ENCODE measurements at regions not wholly inside any gene's neighbourhood (a gene's known extent, or its start where the extent isn't known, plus 50 kb on each side); places are given as distances from the start of the nearest gene placed in this dataset.

DNA sequence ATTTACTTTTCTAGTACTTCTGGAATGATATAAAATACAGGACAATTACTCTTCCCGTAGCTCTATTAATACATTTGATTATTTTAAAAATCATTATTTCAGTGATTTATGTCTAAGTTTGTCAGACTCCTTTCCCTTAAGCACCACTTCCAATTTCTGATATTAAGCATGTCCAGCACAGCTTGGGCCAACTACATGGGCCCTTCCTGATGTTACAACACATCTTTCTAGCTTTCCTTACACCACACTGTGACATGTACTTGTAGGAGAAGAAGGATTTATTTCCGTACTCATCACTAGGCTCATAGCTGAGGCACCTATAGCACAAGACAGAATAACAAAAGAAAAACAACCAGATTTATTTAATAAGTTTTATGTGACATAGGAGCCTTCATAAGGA lies 134.8 kb upstream of the HNRNPA3 start:
- no peak for TF ChIP-seq CTCF (IDR thresholded peaks at IDR 0.05; ENCODE audit: unreplicated experiment)
- BruUV-seq (replicated peaks), result no TSS peak
- DNase-seq, result no peak
- Mint-ChIP-seq H3K27me3 (ENCODE audit: unreplicated experiment) (peaks cover 67% of the 10 kb centered on the region), H3K4me3 (ENCODE audit: low read depth, unreplicated experiment) (no peak overlapping the region), H3K4me1 (ENCODE audit: low read depth, unreplicated experiment) (no peaks in the 10 kb centered on the region), H3K36me3 (ENCODE audit: insufficient read depth, unreplicated experiment) (no peaks in the 10 kb centered on the region), H3K27ac (ENCODE audit: unreplicated experiment) (no peak overlapping the region), H3K9me3 (ENCODE audit: low read depth, unreplicated experiment) (no peaks in the 10 kb centered on the region)
- intact Hi-C loops (cut with micrococcal nuclease; ENCODE audit: unreplicated experiment), result no loop called here
- CTCF ChIA-PET, result no interaction called here

DNA sequence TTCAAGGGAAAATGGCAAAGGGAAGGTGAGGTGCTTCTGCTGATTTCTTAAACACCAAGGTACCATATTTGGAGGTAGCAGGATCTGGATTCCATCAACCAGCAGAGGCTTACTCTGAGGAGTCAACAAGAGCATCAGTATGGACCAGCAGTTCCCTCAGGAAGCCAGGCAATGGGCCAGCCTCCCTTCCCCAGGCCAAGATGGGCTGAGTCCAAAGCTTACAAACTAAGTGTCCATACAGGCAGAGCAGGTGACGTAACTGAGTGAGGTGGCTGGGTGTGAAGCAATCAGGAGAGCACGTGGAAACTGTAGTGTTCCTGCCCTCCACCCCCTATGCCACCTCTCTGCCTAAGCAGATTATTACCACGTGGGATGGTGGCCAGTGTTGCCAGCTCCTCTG lies 134.2 kb upstream of the HNRNPA3 start:
- no TSS peak for BruUV-seq (replicated peaks)
- H3K4me3 Mint-ChIP-seq (ENCODE audit: low read depth, unreplicated experiment), result no peak overlapping the region
- no peak overlapping the region for H3K27ac Mint-ChIP-seq (ENCODE audit: unreplicated experiment)
- no peak for DNase-seq
- TF ChIP-seq CTCF (IDR thresholded peaks at IDR 0.05; ENCODE audit: unreplicated experiment), result no peak
- intact Hi-C loops (cut with micrococcal nuclease; ENCODE audit: unreplicated experiment), result no loop called here
- H3K9me3 Mint-ChIP-seq (ENCODE audit: low read depth, unreplicated experiment), result no peaks in the 10 kb centered on the region
- H3K4me1 Mint-ChIP-seq (ENCODE audit: low read depth, unreplicated experiment), result no peaks in the 10 kb centered on the region
- peaks cover 65% of the 10 kb centered on the region for H3K27me3 Mint-ChIP-seq (ENCODE audit: unreplicated experiment)
- CTCF ChIA-PET, result no interaction called here
- no peaks in the 10 kb centered on the region for H3K36me3 Mint-ChIP-seq (ENCODE audit: insufficient read depth, unreplicated experiment)

DNA sequence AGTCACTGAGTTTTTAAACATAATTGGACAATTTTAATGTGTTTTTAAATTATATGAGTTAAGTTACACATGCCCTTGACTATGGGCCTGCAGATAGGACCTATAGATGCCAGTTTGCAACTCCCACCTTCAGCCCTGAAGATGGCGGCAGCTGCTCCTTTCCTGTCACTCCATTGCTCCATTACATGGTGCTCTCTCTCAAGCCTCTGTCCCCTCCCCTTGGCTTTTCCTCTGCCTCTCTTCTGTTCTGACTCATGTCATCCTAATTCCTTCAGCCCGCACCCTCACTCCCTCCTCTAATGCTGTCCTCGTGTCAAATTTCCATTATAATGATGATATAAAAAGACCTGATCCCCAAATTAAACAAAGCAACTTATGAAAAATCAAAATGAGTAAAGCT lies 133.7 kb upstream of the HNRNPA3 start:
- peaks cover 65% of the 10 kb centered on the region for H3K27me3 Mint-ChIP-seq (ENCODE audit: unreplicated experiment)
- DNase-seq, result no peak
- H3K4me1 Mint-ChIP-seq (ENCODE audit: low read depth, unreplicated experiment), result no peaks in the 10 kb centered on the region
- H3K36me3 Mint-ChIP-seq (ENCODE audit: insufficient read depth, unreplicated experiment), result no peaks in the 10 kb centered on the region
- BruUV-seq (replicated peaks), result no TSS peak
- CTCF ChIA-PET, result no interaction called here
- intact Hi-C loops (cut with micrococcal nuclease; ENCODE audit: unreplicated experiment), result no loop called here
- H3K4me3 Mint-ChIP-seq (ENCODE audit: low read depth, unreplicated experiment), result no peak overlapping the region
- no peak for TF ChIP-seq CTCF (IDR thresholded peaks at IDR 0.05; ENCODE audit: unreplicated experiment)
- H3K27ac Mint-ChIP-seq (ENCODE audit: unreplicated experiment), result no peak overlapping the region
- H3K9me3 Mint-ChIP-seq (ENCODE audit: low read depth, unreplicated experiment), result no peaks in the 10 kb centered on the region

DNA sequence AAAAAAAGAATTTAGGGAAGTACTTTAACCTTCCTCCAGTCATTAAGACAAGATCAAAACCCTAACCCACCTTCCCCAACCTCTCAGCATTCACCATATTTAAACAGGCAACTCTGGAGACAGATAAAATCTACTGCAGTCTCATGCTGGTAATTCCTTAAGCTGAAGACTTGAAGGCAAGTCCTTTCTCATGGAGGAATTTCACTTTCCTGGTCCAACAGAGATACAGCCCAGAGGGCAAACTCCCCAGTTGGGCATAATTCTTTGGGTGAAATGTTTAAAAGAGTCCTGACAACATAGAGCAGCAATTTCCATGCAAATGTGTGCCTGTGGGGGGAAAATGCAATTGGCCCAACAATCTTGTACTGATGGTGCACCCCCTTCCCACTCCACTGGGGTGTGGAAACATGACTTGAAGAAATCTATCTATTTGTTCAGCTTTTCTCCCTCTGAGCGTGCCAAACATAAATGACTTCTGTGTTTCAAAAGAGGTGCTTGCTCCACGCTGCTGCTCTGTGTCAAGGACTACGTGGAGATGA lies 131.8 kb upstream of the HNRNPA3 start:
- BruUV-seq (replicated peaks), result no TSS peak
- TF ChIP-seq CTCF (IDR thresholded peaks at IDR 0.05; ENCODE audit: unreplicated experiment), result no peak
- no peak for DNase-seq
- CTCF ChIA-PET, result no interaction called here
- no peaks in the 10 kb centered on the region for H3K4me1 Mint-ChIP-seq (ENCODE audit: low read depth, unreplicated experiment)
- intact Hi-C loops (cut with micrococcal nuclease; ENCODE audit: unreplicated experiment), result no loop called here
- H3K27ac Mint-ChIP-seq (ENCODE audit: unreplicated experiment), result no peak overlapping the region
- H3K4me3 Mint-ChIP-seq (ENCODE audit: low read depth, unreplicated experiment), result no peak overlapping the region
- H3K27me3 Mint-ChIP-seq (ENCODE audit: unreplicated experiment), result peaks cover 63% of the 10 kb centered on the region
- no peaks in the 10 kb centered on the region for H3K9me3 Mint-ChIP-seq (ENCODE audit: low read depth, unreplicated experiment)
- H3K36me3 Mint-ChIP-seq (ENCODE audit: insufficient read depth, unreplicated experiment), result no peaks in the 10 kb centered on the region

Measured in Calu3 (cell line).